D721Med (cell line): ENCODE measurements at regions not wholly inside any gene's neighbourhood (a gene's known extent, or its start where the extent isn't known, plus 50 kb on each side); places are given as distances from the start of the nearest gene placed in this dataset.
A peak's percentile ranks its signal among the peaks of the same experiment; 100 is the strongest.

Experiments
- DNase-seq: peaks from one replicate; pipeline ENCODE4 v3.0.0; 2011; ENCODE audit warnings: low spot score; ENCODE audit not compliant: insufficient read length
- FAIRE-seq: peaks from 2 replicates; lab custom pipeline; 2011; peaks lifted over from hg19 to GRCh38; lab: Jason Lieb, UNC
- CTCF ChIP-seq: IDR thresholded peaks from 2 replicates; pipeline ENCODE4 v1.5.1; 2012; ENCODE audit warnings: mild to moderate bottlenecking, control low read depth; ENCODE audit not compliant: insufficient read depth; ENCODE audit errors: missing control alignments

GRCh38 chr9:3136686-3137346, 292.9 kb upstream of the PUM3 start:
- no peak for TF ChIP-seq CTCF
- FAIRE-seq (peak; percentile 82), DNase-seq (no peak)

GRCh38 chr9:3136230-3136629, 292.3 kb upstream of the PUM3 start:
- FAIRE-seq, result no peak
- TF ChIP-seq CTCF, result no peak
- DNase-seq, result no peak

- DNase-seq (no peak), FAIRE-seq (no peak)
- no peak for TF ChIP-seq CTCF
Observed at GRCh38 chr9:3127564-3127963, 283.7 kb upstream of the PUM3 start.

DNA sequence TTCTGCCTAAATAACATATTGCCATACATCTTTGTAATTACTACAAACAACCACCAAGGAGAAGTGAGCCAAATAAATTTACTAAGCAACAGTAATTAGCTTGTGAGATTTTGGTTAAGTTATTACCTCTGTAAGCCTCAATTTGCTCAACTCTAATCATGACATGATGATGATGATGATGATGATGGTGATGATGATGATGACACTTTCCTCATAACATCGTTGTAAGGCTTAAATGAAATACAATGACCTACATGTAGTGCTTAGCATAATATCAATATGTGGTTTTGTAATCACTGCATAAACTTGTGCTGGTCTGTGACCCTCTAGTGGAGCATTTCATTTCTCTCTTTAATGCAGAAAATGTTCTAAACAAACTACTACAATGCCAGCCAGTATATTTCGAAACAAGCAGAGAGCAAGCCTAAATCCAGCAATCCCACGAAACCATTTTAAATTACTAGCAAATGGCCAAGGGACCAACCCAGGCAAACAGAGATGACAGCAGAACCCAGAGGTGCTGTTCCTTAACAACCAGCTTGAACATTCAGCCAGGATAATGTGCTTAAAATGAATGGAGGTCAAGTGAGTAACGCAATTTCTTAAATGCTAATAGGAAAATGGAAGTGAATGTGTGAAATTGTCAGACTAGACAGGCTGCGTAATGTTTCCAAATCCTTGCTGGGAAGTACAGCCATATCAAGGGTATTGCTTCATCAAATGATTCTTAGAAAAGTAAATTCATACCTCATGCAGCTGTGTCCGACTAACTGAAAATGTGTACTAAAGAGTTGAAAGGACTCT, 281.9 kb upstream of the PUM3 start:
- no peak for DNase-seq
- no peak for TF ChIP-seq CTCF
- FAIRE-seq, result no peak

- DNase-seq (no peak), FAIRE-seq (no peak)
- no peak for TF ChIP-seq CTCF
Observed at GRCh38 chr9:3124001-3124400, 280.1 kb upstream of the PUM3 start.

DNA sequence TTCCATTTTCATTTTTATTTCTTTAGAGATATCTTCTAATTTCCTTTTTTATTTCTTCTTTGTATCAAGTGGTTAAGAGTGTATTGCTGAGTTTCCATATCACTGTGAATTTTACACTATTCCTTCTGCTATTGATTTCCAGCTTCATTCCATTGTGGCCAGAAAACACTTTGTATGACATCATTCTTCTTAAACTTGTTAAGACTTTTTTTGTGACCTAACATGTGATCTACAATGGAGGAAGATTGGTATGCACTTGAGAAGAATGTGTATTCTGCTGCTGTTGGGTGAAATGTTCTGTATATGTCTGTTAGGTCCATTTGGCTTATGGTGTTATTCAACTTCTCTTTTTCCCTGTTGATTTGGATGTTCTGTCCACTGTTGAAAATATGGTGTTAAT, 274.2 kb upstream of the PUM3 start:
- DNase-seq (no peak), FAIRE-seq (no peak)
- no peak for TF ChIP-seq CTCF

- no peak for DNase-seq
- no peak for TF ChIP-seq CTCF
- FAIRE-seq, result no peak
Observed at GRCh38 chr9:3099646-3100045, 255.8 kb upstream of the PUM3 start.
